ENCODE measurements at regions not wholly inside any gene's neighbourhood (a gene's known extent, or its start where the extent isn't known, plus 50 kb on each side); places are given as distances from the start of the nearest gene placed in this dataset.

DNA sequence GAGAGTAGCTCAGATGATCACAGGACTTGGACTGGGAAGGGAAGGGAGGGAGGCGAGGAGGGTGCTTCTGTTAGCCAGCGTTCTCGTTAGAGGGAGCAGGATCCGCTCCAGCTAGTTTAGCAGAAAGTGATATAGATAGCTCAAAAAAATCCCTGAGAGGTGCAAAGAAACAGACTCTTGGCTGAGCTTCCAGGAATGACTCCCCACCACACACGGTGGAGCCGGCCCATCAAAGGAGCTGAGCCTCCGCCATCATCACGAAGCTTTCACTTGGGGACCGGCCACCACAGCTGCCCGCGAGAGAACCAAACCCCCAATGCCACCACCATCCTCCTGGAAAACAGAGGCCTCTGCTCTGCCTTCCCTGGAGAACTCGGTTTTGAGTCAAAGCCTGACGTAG lies 124.6 kb upstream of the BCL2L14 start:
- TF ChIP-seq CHD4 (IDR thresholded peaks at IDR 0.05): no peak
- TF ChIP-seq POLR2AphosphoS5 (IDR thresholded peaks at IDR 0.05; ENCODE audit: low read length): no peak
- no peak for TF ChIP-seq BACH1 (IDR thresholded peaks at IDR 0.05; ENCODE audit: borderline replicate concordance)
- Histone ChIP-seq H3K9me3 (replicated peaks; ENCODE audit: control insufficient read depth, insufficient read depth, low read length) (no peaks in the 10 kb centered on the region), H3K79me2 (ENCODE audit: control insufficient read depth, insufficient read depth, low read length) (no peaks in the 10 kb centered on the region), H3K27me3 (replicated peaks in 1 of 2; ENCODE audit: control insufficient read depth in 2 of 2, insufficient read depth in 2 of 2, low read length in 1 of 2) (no peaks in the 10 kb centered on the region), H3K27ac (ENCODE audit: control insufficient read depth, insufficient read depth) (no peak overlapping the region), H3K4me2 (ENCODE audit: control insufficient read depth, insufficient read depth) (no peak overlapping the region), H3K4me1 (ENCODE audit: control insufficient read depth, insufficient read depth, low read length) (no peaks in the 10 kb centered on the region; the same call in 1 of the 2 replicates), H3K36me3 (ENCODE audit: control insufficient read depth in 2 of 2, insufficient read depth in 2 of 2, low read length in 1 of 2) (no peaks in the 10 kb centered on the region), H3K9ac (ENCODE audit: control insufficient read depth, insufficient read depth, low read length) (no peak overlapping the region), H4K20me1 (ENCODE audit: control insufficient read depth, insufficient read depth) (no peaks in the 10 kb centered on the region), H2AFZ (ENCODE audit: control insufficient read depth, low read depth, low read length) (no peak overlapping the region), H3K4me3 (no peak overlapping the region)
- intact Hi-C loops (cut with micrococcal nuclease; ENCODE audit: unreplicated experiment): no loop called here
- ChIA-PET CTCF (interaction anchor here (3.4 kb wide), 1 partner anchor 10 kb away, joined by 9 read pairs; no protein-coding TSS in a partner anchor), SMC1A (ENCODE audit: uncharacterized antibody, unreplicated experiment) (interaction anchor here (2.1 kb wide), 1 partner anchor 24 kb away, joined by 6 read pairs; no protein-coding TSS in a partner anchor), POLR2A (interaction anchor here (0.7 kb wide), 1 partner anchor 366 kb away, joined by 3 read pairs; no protein-coding TSS in a partner anchor), RAD21 (ENCODE audit: unreplicated experiment) (interaction anchor here (1.8 kb wide), 1 partner anchor 87 kb away, joined by 4 read pairs; no protein-coding TSS in a partner anchor)
- in situ Hi-C loops (cut with MboI): no loop called here
- 61% methylated on average over 13 of the region's 13 CpGs for WGBS (ENCODE audit: insufficient coverage, insufficient replicate concordance, low lambda C conversion rate, missing lambda C conversion rate)
- DNase-seq (ENCODE audit: low read depth, low spot score) (no peak), FAIRE-seq (no peak), ATAC-seq (no peak)
- BruUV-seq (replicated peaks): no TSS peak

DNA sequence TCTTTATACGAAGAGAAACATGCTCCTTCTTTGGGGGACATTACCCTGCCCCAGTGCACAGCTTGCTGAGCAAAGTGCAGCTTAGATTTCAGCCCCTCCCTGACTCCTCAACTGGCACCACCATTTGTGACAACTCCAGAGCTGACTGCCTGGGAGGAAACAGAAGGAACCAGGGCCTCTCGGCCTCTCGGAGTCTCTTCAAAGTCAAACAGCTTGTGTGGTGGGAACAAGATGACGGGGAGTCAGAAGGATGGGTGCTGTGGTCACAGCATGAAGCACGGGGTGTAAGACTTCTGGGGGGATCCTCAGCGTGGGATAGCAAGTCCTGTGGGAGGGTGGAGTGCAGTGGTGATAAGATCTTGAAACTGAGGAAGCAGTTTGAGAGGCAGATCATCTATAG lies 123.5 kb upstream of the BCL2L14 start:
- no peaks in the 10 kb centered on the region for H3K79me2 ChIP-seq (ENCODE audit: control insufficient read depth, insufficient read depth, low read length)
- H3K36me3 ChIP-seq (ENCODE audit: control insufficient read depth in 2 of 2, insufficient read depth in 2 of 2, low read length in 1 of 2): no peaks in the 10 kb centered on the region
- no peak overlapping the region for H3K4me2 ChIP-seq (ENCODE audit: control insufficient read depth, insufficient read depth)
- no peak overlapping the region for H3K9ac ChIP-seq (ENCODE audit: control insufficient read depth, insufficient read depth, low read length)
- ChIA-PET RAD21 (ENCODE audit: unreplicated experiment) (no interaction called here), CTCF (no interaction called here), SMC1A (ENCODE audit: uncharacterized antibody, unreplicated experiment) (interaction anchor here (1.0 to 1.1 kb wide), 2 partner anchors 13 to 18 kb away, joined by 3 read pairs; no protein-coding TSS in a partner anchor), POLR2A (no interaction called here)
- BruUV-seq (replicated peaks): no TSS peak
- H3K4me3 ChIP-seq: no peak overlapping the region
- no peaks in the 10 kb centered on the region for H3K27me3 ChIP-seq (replicated peaks in 1 of 2; ENCODE audit: control insufficient read depth in 2 of 2, insufficient read depth in 2 of 2, low read length in 1 of 2)
- intact Hi-C loops (cut with micrococcal nuclease; ENCODE audit: unreplicated experiment) (no loop called here), in situ Hi-C loops (cut with MboI) (no loop called here)
- H2AFZ ChIP-seq (ENCODE audit: control insufficient read depth, low read depth, low read length): no peak overlapping the region
- DNase-seq (ENCODE audit: low read depth, low spot score): no peak
- WGBS (ENCODE audit: insufficient coverage, insufficient replicate concordance, low lambda C conversion rate, missing lambda C conversion rate): 28% methylated on average over 6 of the region's 6 CpGs
- FAIRE-seq: no peak
- no peak for ATAC-seq
- no peaks in the 10 kb centered on the region; the same call in 1 of the 2 replicates for H3K4me1 ChIP-seq (ENCODE audit: control insufficient read depth, insufficient read depth, low read length)
- no peaks in the 10 kb centered on the region for H4K20me1 ChIP-seq (ENCODE audit: control insufficient read depth, insufficient read depth)
- H3K9me3 ChIP-seq (replicated peaks; ENCODE audit: control insufficient read depth, insufficient read depth, low read length): no peaks in the 10 kb centered on the region
- H3K27ac ChIP-seq (ENCODE audit: control insufficient read depth, insufficient read depth): no peak overlapping the region
- TF ChIP-seq SP1 (IDR thresholded peaks at IDR 0.05; ENCODE audit: low read depth, low read length) (no peak), ZNF217 (IDR thresholded peaks at IDR 0.05) (no peak), FOXK2 (IDR thresholded peaks at IDR 0.05) (no peak), RFX5 (IDR thresholded peaks at IDR 0.05; ENCODE audit: low read depth, low read length) (no peak), NFXL1 (IDR thresholded peaks at IDR 0.05; ENCODE audit: borderline replicate concordance) (no peak), SMC3 (IDR thresholded peaks at IDR 0.05; ENCODE audit: borderline replicate concordance, low read length) (no peak), NRF1 (conservative IDR thresholded peaks at IDR 0.05; ENCODE audit: low read depth, low read length) (no peak), EGR1 (IDR thresholded peaks at IDR 0.05; ENCODE audit: borderline replicate concordance in 1 of 2, low read depth in 2 of 2, low read length in 2 of 2) (no peak), HDAC6 (IDR thresholded peaks at IDR 0.05; ENCODE audit: unreplicated experiment) (no peak)
- TF ChIP-seq, protein P1, sequence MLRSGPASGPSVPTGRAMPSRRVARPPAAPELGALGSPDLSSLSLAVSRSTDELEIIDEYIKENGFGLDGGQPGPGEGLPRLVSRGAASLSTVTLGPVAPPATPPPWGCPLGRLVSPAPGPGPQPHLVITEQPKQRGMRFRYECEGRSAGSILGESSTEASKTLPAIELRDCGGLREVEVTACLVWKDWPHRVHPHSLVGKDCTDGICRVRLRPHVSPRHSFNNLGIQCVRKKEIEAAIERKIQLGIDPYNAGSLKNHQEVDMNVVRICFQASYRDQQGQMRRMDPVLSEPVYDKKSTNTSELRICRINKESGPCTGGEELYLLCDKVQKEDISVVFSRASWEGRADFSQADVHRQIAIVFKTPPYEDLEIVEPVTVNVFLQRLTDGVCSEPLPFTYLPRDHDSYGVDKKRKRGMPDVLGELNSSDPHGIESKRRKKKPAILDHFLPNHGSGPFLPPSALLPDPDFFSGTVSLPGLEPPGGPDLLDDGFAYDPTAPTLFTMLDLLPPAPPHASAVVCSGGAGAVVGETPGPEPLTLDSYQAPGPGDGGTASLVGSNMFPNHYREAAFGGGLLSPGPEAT (IDR thresholded peaks at IDR 0.05; ENCODE audit: low read depth): no peak
- TF ChIP-seq, protein P2, sequence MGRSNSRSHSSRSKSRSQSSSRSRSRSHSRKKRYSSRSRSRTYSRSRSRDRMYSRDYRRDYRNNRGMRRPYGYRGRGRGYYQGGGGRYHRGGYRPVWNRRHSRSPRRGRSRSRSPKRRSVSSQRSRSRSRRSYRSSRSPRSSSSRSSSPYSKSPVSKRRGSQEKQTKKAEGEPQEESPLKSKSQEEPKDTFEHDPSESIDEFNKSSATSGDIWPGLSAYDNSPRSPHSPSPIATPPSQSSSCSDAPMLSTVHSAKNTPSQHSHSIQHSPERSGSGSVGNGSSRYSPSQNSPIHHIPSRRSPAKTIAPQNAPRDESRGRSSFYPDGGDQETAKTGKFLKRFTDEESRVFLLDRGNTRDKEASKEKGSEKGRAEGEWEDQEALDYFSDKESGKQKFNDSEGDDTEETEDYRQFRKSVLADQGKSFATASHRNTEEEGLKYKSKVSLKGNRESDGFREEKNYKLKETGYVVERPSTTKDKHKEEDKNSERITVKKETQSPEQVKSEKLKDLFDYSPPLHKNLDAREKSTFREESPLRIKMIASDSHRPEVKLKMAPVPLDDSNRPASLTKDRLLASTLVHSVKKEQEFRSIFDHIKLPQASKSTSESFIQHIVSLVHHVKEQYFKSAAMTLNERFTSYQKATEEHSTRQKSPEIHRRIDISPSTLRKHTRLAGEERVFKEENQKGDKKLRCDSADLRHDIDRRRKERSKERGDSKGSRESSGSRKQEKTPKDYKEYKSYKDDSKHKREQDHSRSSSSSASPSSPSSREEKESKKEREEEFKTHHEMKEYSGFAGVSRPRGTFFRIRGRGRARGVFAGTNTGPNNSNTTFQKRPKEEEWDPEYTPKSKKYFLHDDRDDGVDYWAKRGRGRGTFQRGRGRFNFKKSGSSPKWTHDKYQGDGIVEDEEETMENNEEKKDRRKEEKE (IDR thresholded peaks at IDR 0.05): no peak

Data from GM12878 (cell line).